CD4-positive, alpha-beta memory T cell (primary cell): ENCODE measurements at regions not wholly inside any gene's neighbourhood (a gene's known extent, or its start where the extent isn't known, plus 50 kb on each side); places are given as distances from the start of the nearest gene placed in this dataset.

Experiments used
- CTCF ChIA-PET: fragments of 350-600 bp; sonication (Branson Sonifier 250); formaldehyde crosslinking; loops from one replicate; lab custom pipeline; 2021; ENCODE audit warnings: inconsistent platforms; ENCODE audit not compliant: partially characterized antibody; lab: Charles Lee
- POLR2A ChIA-PET: fragments of 350-600 bp; sonication (Branson Sonifier 250); formaldehyde crosslinking; loops from one replicate; lab custom pipeline; 2021; ENCODE audit not compliant: partially characterized antibody; lab: Charles Lee
- DNase-seq, 5 donors: peaks; one replicate each; pipeline versions ENCODE4 v3.0.0 to v3.0.0-alpha.2; 2020 to 2022; ENCODE audit warnings: mixed read lengths in 1 of 5
- H3K27ac ChIP-seq: one replicate; pipeline ENCODE4 v1.7.0; 2013; ENCODE audit warnings: low read depth, low read length
- H3K27me3 ChIP-seq: 2 replicates; pipeline ENCODE4 v1.7.0; 2013; ENCODE audit warnings: mild to moderate bottlenecking, low read length, moderate library complexity; ENCODE audit not compliant: insufficient read depth
- H3K36me3 ChIP-seq: 2 replicates; pipeline ENCODE4 v1.7.0; 2013; ENCODE audit warnings: mild to moderate bottlenecking, low read length, moderate library complexity; ENCODE audit not compliant: insufficient read depth
- H3K4me1 ChIP-seq: 2 replicates; pipeline ENCODE4 v1.7.0; 2013; ENCODE audit warnings: mild to moderate bottlenecking, low read length, moderate library complexity; ENCODE audit not compliant: insufficient read depth
- H3K4me3 ChIP-seq, 2 donors: one replicate each; pipeline ENCODE4 v1.7.0; 2013; ENCODE audit warnings: low read length in 2 of 2, mild to moderate bottlenecking in 1 of 2
- H3K9me3 ChIP-seq, 2 donors: one replicate each; pipeline ENCODE4 v1.7.0; 2013; ENCODE audit warnings: low read length in 2 of 2, control low read depth in 1 of 2; ENCODE audit not compliant: control insufficient read depth in 1 of 2
- H3K27ac Mint-ChIP-seq, 7 donors: one replicate each; pipeline ENCODE4 v1.8.0; 2020 to 2021; ENCODE audit warnings: mixed read lengths in 7 of 7, mild to moderate bottlenecking in 6 of 7, inconsistent platforms in 3 of 7, moderate library complexity in 3 of 7
- H3K27me3 Mint-ChIP-seq, 2 donors: one replicate each; pipeline ENCODE4 v1.8.0; 2020 to 2021; ENCODE audit warnings: mixed read lengths in 2 of 2
- H3K36me3 Mint-ChIP-seq, 2 donors: one replicate each; pipeline ENCODE4 v1.8.0; 2020 to 2021; ENCODE audit warnings: mixed read lengths in 2 of 2, inconsistent platforms in 1 of 2, mild to moderate bottlenecking in 1 of 2
- H3K4me1 Mint-ChIP-seq, 4 donors: one replicate each; pipeline ENCODE4 v1.8.0; 2020 to 2021; ENCODE audit warnings: mixed read lengths in 4 of 4, mild to moderate bottlenecking in 1 of 4
- H3K4me3 Mint-ChIP-seq, 8 donors: one replicate each; pipeline ENCODE4 v1.8.0; 2020 to 2021; ENCODE audit warnings: mixed read lengths in 8 of 8, mild to moderate bottlenecking in 7 of 8, moderate library complexity in 6 of 8, inconsistent platforms in 3 of 8
- H3K9me3 Mint-ChIP-seq, 8 donors: one replicate each; pipeline ENCODE4 v1.8.0; 2020 to 2021; ENCODE audit warnings: mixed read lengths in 8 of 8, mild to moderate bottlenecking in 5 of 8, inconsistent platforms in 3 of 8, moderate library complexity in 1 of 8
- intact Hi-C: fragments of 100-400 bp; cut with micrococcal nuclease; formaldehyde crosslinking; loops from one replicate; pipeline ENCODE4 v1.15.1; 2023

GRCh38 chr7:142460402-142461117 lies 202.7 kb upstream of the PRSS58 start:
- Histone ChIP-seq H3K27ac (no peak overlapping the region), H3K9me3 (no peaks in the 10 kb centered on the region), H3K27me3 (no peaks in the 10 kb centered on the region), H3K4me3 (no peak overlapping the region), H3K4me1 (peaks cover 43% of the 10 kb centered on the region), H3K36me3 (no peaks in the 10 kb centered on the region)
- H3K36me3 Mint-ChIP-seq, result no peaks in the 10 kb centered on the region
- no peak for DNase-seq
- ChIA-PET CTCF (interaction anchor here (1.0 to 18.8 kb wide), 14 partner anchors 11 to 405 kb away, joined by 3 to 775 read pairs (median 8); no protein-coding TSS in a partner anchor), POLR2A (interaction anchor here (1.2 to 5.4 kb wide), 8 partner anchors 8 to 348 kb away, joined by 4 to 76 read pairs (median 16); no protein-coding TSS in a partner anchor)
- H3K9me3 Mint-ChIP-seq, result no peaks in the 10 kb centered on the region
- peaks cover 34 to 65% (median 49%) of the 10 kb centered on the region in 4 donors for H3K4me1 Mint-ChIP-seq
- intact Hi-C loops, result loop anchor here (1.0 to 5.0 kb wide), 2 partner anchors 37 to 62 kb away; no protein-coding TSS in a partner anchor
- H3K4me3 Mint-ChIP-seq, result peak overlapping the region in 1 of 8 donors; percentile 18
- peak overlapping the region in 1 of 7 donors; percentile 66 for H3K27ac Mint-ChIP-seq
- no peaks in the 10 kb centered on the region for H3K27me3 Mint-ChIP-seq

GRCh38 chr7:142459551-142459963 lies 201.7 kb upstream of the PRSS58 start:
- Mint-ChIP-seq H3K4me1 (peaks cover 35 to 68% (median 53%) of the 10 kb centered on the region in 4 donors), H3K27ac (peak overlapping the region in 6 of 7 donors; percentile 34 to 83 (median 58)), H3K9me3 (no peaks in the 10 kb centered on the region), H3K27me3 (no peaks in the 10 kb centered on the region), H3K36me3 (no peaks in the 10 kb centered on the region), H3K4me3 (peak overlapping the region in 7 of 8 donors; percentile 2 to 69 (median 29))
- POLR2A ChIA-PET, result interaction anchor here (0.9 to 5.4 kb wide), 10 partner anchors 9 to 349 kb away, joined by 3 to 76 read pairs (median 4); no protein-coding TSS in a partner anchor
- Histone ChIP-seq H3K4me3 (no peak overlapping the region), H3K27me3 (no peaks in the 10 kb centered on the region), H3K36me3 (no peaks in the 10 kb centered on the region), H3K9me3 (no peaks in the 10 kb centered on the region), H3K27ac (no peak overlapping the region), H3K4me1 (peaks cover 46% of the 10 kb centered on the region)
- DNase-seq, result peak in 4 of 5 donors; percentile 30 to 39 (median 34)
- CTCF ChIA-PET, result interaction anchor here (0.7 to 18.8 kb wide), 22 partner anchors 10 to 406 kb away, joined by 3 to 775 read pairs (median 4); no protein-coding TSS in a partner anchor
- intact Hi-C loops, result loop anchor here (1.0 to 2.0 kb wide), 2 partner anchors 19 to 24 kb away; no protein-coding TSS in a partner anchor

- no peak overlapping the region for H3K4me3 ChIP-seq
- H3K27me3 Mint-ChIP-seq, result peaks cover 0 to 2% of the 10 kb centered on the region in 2 donors
- H3K27me3 ChIP-seq, result no peaks in the 10 kb centered on the region
- DNase-seq, result no peak
- intact Hi-C loops, result no loop called here
- H3K36me3 Mint-ChIP-seq, result no peaks in the 10 kb centered on the region
- peak overlapping the region in 2 of 8 donors; percentile 15 to 35 for H3K4me3 Mint-ChIP-seq
- no peak overlapping the region for H3K27ac ChIP-seq
- H3K4me1 ChIP-seq, result peaks cover 25% of the 10 kb centered on the region
- POLR2A ChIA-PET, result interaction anchor here (0.9 to 1.4 kb wide), 6 partner anchors 19 to 353 kb away, joined by 3 to 6 read pairs (median 3); no protein-coding TSS in a partner anchor
- CTCF ChIA-PET, result interaction anchor here (1.0 to 18.8 kb wide), 4 partner anchors 15 to 78 kb away, joined by 7 to 775 read pairs (median 76); no protein-coding TSS in a partner anchor
- H3K27ac Mint-ChIP-seq, result peak overlapping the region in 5 of 7 donors; percentile 5 to 78 (median 36)
- H3K4me1 Mint-ChIP-seq, result peaks cover 24 to 55% (median 41%) of the 10 kb centered on the region in 4 donors
- no peaks in the 10 kb centered on the region for H3K36me3 ChIP-seq
- no peaks in the 10 kb centered on the region for H3K9me3 Mint-ChIP-seq
- H3K9me3 ChIP-seq, result no peaks in the 10 kb centered on the region
Observed at GRCh38 chr7:142457146-142457703, 199.4 kb upstream of the PRSS58 start.

- no peak for DNase-seq
- ChIA-PET POLR2A (interaction anchor here (1.8 kb wide), 1 partner anchor 342 kb away, joined by 5 read pairs; no protein-coding TSS in a partner anchor), CTCF (interaction anchor here (1.6 to 6.9 kb wide), 6 partner anchors 8 to 61 kb away, joined by 3 to 63 read pairs (median 5); no protein-coding TSS in a partner anchor)
- Histone ChIP-seq H3K27me3 (no peaks in the 10 kb centered on the region), H3K9me3 (no peaks in the 10 kb centered on the region), H3K4me3 (peak overlapping the region in 1 of 2 donors; percentile 17), H3K4me1 (peaks cover 24% of the 10 kb centered on the region), H3K27ac (peak overlapping the region; percentile 30), H3K36me3 (no peaks in the 10 kb centered on the region)
- Mint-ChIP-seq H3K27me3 (peaks cover 0 to 2% of the 10 kb centered on the region in 2 donors), H3K36me3 (no peaks in the 10 kb centered on the region), H3K9me3 (no peaks in the 10 kb centered on the region), H3K4me1 (peaks cover 24 to 51% (median 38%) of the 10 kb centered on the region in 4 donors), H3K4me3 (peak overlapping the region; percentile 59 to 79 (median 70)), H3K27ac (peak overlapping the region; percentile 75 to 91 (median 86))
- intact Hi-C loops, result no loop called here
Observed at GRCh38 chr7:142455392-142455791, 197.5 kb upstream of the PRSS58 start.

GRCh38 chr7:142454862-142455261 lies 197.0 kb upstream of the PRSS58 start:
- intact Hi-C loops, result no loop called here
- ChIA-PET CTCF (interaction anchor here (1.0 to 6.9 kb wide), 8 partner anchors 8 to 61 kb away, joined by 3 to 63 read pairs (median 4); no protein-coding TSS in a partner anchor), POLR2A (interaction anchor here (0.9 to 1.8 kb wide), 3 partner anchors 28 to 359 kb away, joined by 5 read pairs; no protein-coding TSS in a partner anchor)
- no peaks in the 10 kb centered on the region for H3K36me3 Mint-ChIP-seq
- peak overlapping the region; percentile 59 to 79 (median 70) for H3K4me3 Mint-ChIP-seq
- H3K27me3 Mint-ChIP-seq, result peaks cover 0 to 2% of the 10 kb centered on the region in 2 donors
- peaks cover 24 to 48% (median 36%) of the 10 kb centered on the region in 4 donors for H3K4me1 Mint-ChIP-seq
- Histone ChIP-seq H3K4me3 (peak overlapping the region in 1 of 2 donors; percentile 17), H3K9me3 (no peaks in the 10 kb centered on the region), H3K4me1 (peaks cover 22% of the 10 kb centered on the region), H3K27me3 (no peaks in the 10 kb centered on the region), H3K27ac (peak overlapping the region; percentile 30), H3K36me3 (no peaks in the 10 kb centered on the region)
- peak in 3 of 5 donors; percentile 37 to 60 (median 39) for DNase-seq
- H3K9me3 Mint-ChIP-seq, result no peaks in the 10 kb centered on the region
- peak overlapping the region; percentile 75 to 91 (median 86) for H3K27ac Mint-ChIP-seq

GRCh38 chr7:142452791-142453190 lies 194.9 kb upstream of the PRSS58 start:
- no peak for DNase-seq
- Histone ChIP-seq H3K4me3 (no peak overlapping the region), H3K9me3 (no peaks in the 10 kb centered on the region), H3K27me3 (no peaks in the 10 kb centered on the region), H3K4me1 (peaks cover 6% of the 10 kb centered on the region), H3K36me3 (no peaks in the 10 kb centered on the region), H3K27ac (no peak overlapping the region)
- intact Hi-C loops, result no loop called here
- no peaks in the 10 kb centered on the region for H3K36me3 Mint-ChIP-seq
- peaks cover 14 to 30% (median 23%) of the 10 kb centered on the region in 4 donors for H3K4me1 Mint-ChIP-seq
- ChIA-PET CTCF (interaction anchor here (1.6 to 6.9 kb wide), 3 partner anchors 13 to 28 kb away, joined by 3 to 63 read pairs (median 5); no protein-coding TSS in a partner anchor), POLR2A (interaction anchor here (1.1 kb wide), 1 partner anchor 30 kb away, joined by 3 read pairs; no protein-coding TSS in a partner anchor)
- no peak overlapping the region for H3K4me3 Mint-ChIP-seq
- H3K9me3 Mint-ChIP-seq, result no peaks in the 10 kb centered on the region
- peaks cover 0 to 2% of the 10 kb centered on the region in 2 donors for H3K27me3 Mint-ChIP-seq
- H3K27ac Mint-ChIP-seq, result no peak overlapping the region
